Natural killer cell (primary cell): ENCODE measurements at regions not wholly inside any gene's neighbourhood (a gene's known extent, or its start where the extent isn't known, plus 50 kb on each side); places are given as distances from the start of the nearest gene placed in this dataset.

Experiments
- ATAC-seq, 3 donors: fragments of 150-1000 bp in 2 of 3; fragments of 200-7000 bp in 1 of 3; cut with Tn5 transposase; 1 replicate in 1 of 3; 2 replicates in 2 of 3; pipeline ENCODE4 v1.10.0; 2021; ENCODE audit warnings: mild to moderate bottlenecking in 2 of 3, moderate library complexity in 2 of 3
- DNase-seq, 2 donors: peaks; one replicate each; pipeline versions ENCODE4 v3.0.0 to v3.0.0-alpha.2; 2013 to 2021; ENCODE audit warnings: mixed read lengths in 1 of 2
- H3K27ac ChIP-seq: one replicate; pipeline ENCODE4 v1.5.1; 2013; ENCODE audit warnings: mild to moderate bottlenecking, low read length
- H3K27me3 ChIP-seq: one replicate; pipeline ENCODE4 v1.6.1; 2013; ENCODE audit warnings: low read length; ENCODE audit not compliant: control insufficient read depth, insufficient read depth
- H3K36me3 ChIP-seq: one replicate; pipeline ENCODE4 v1.6.1; 2013; ENCODE audit warnings: low read length; ENCODE audit not compliant: control insufficient read depth, insufficient read depth
- H3K4me1 ChIP-seq: one replicate; pipeline ENCODE4 v1.6.1; 2013; ENCODE audit warnings: low read length; ENCODE audit not compliant: control insufficient read depth, insufficient read depth
- H3K4me3 ChIP-seq: one replicate; pipeline ENCODE4 v1.5.1; 2013; ENCODE audit warnings: low read length
- H3K9me3 ChIP-seq: one replicate; pipeline ENCODE4 v1.6.1; 2013; ENCODE audit warnings: low read length; ENCODE audit not compliant: control insufficient read depth, insufficient read depth
- H3K27ac Mint-ChIP-seq, 2 donors: one replicate each; pipeline ENCODE4 v1.8.0; 2022; ENCODE audit warnings: mild to moderate bottlenecking in 2 of 2, mixed read lengths in 2 of 2, moderate library complexity in 1 of 2
- H3K27me3 Mint-ChIP-seq, 2 donors: one replicate each; pipeline ENCODE4 v1.8.0; 2022; ENCODE audit warnings: low read depth in 2 of 2, mixed read lengths in 2 of 2
- H3K36me3 Mint-ChIP-seq: one replicate; pipeline ENCODE4 v1.8.0; 2022; ENCODE audit warnings: mixed read lengths
- H3K4me1 Mint-ChIP-seq, 2 donors: one replicate each; pipeline ENCODE4 v1.8.0; 2022; ENCODE audit warnings: mixed read lengths in 2 of 2
- H3K4me3 Mint-ChIP-seq: one replicate; pipeline ENCODE4 v1.8.0; 2022; ENCODE audit warnings: mild to moderate bottlenecking, moderate library complexity, mixed read lengths
- H3K9me3 Mint-ChIP-seq, 2 donors: one replicate each; pipeline ENCODE4 v1.8.0; 2022; ENCODE audit warnings: mixed read lengths in 2 of 2
- CTCF ChIP-seq: fragments of 200-600 bp; IDR thresholded peaks from one replicate; pipeline ENCODE4 v1.8.0; 2022; ENCODE audit warnings: antibody characterized with exemption
- WGBS: methylation state at CpG from one replicate; pipeline ENCODE4 v1.1.7; 2013; ENCODE audit warnings: missing lambda C conversion rate; ENCODE audit not compliant: insufficient coverage; 5-methylcytosine and 5-hydroxymethylcytosine counted together
- intact Hi-C: fragments of 100-400 bp; cut with micrococcal nuclease; formaldehyde crosslinking; loops from one replicate; pipeline ENCODE4 v1.14.2; 2022

- no peaks in the 10 kb centered on the region for H3K27me3 ChIP-seq
- Mint-ChIP-seq H3K36me3 (no peaks in the 10 kb centered on the region), H3K27ac (no peak overlapping the region), H3K4me1 (no peaks in the 10 kb centered on the region), H3K4me3 (no peak overlapping the region), H3K27me3 (no peaks in the 10 kb centered on the region), H3K9me3 (no peaks in the 10 kb centered on the region)
- no peak for TF ChIP-seq CTCF
- no peak for DNase-seq
- no peak overlapping the region for H3K4me3 ChIP-seq
- intact Hi-C loops: no loop called here
- no peak overlapping the region for H3K27ac ChIP-seq
- H3K36me3 ChIP-seq: no peaks in the 10 kb centered on the region
- no peak for ATAC-seq
- H3K4me1 ChIP-seq: no peaks in the 10 kb centered on the region
- whole genome bisulfite sequencing: 93% methylated on average over 4 of the region's 4 CpGs
- no peaks in the 10 kb centered on the region for H3K9me3 ChIP-seq
Observed at GRCh38 chr3:189389346-189389745, 217.6 kb downstream of the TPRG1 start.

- Histone ChIP-seq H3K27me3 (no peaks in the 10 kb centered on the region), H3K36me3 (no peaks in the 10 kb centered on the region), H3K4me1 (no peaks in the 10 kb centered on the region), H3K4me3 (no peak overlapping the region), H3K27ac (no peak overlapping the region), H3K9me3 (no peaks in the 10 kb centered on the region)
- no peak overlapping the region for H3K4me3 Mint-ChIP-seq
- intact Hi-C loops: no loop called here
- H3K4me1 Mint-ChIP-seq: no peaks in the 10 kb centered on the region
- peaks cover 0 to 2% of the 10 kb centered on the region in 2 donors for H3K9me3 Mint-ChIP-seq
- TF ChIP-seq CTCF: no peak
- 93% methylated on average over 5 of the region's 5 CpGs for WGBS
- ATAC-seq (no peak), DNase-seq (no peak)
- H3K27me3 Mint-ChIP-seq: peaks cover 0 to 2% of the 10 kb centered on the region in 2 donors
- H3K27ac Mint-ChIP-seq: no peak overlapping the region
- no peaks in the 10 kb centered on the region for H3K36me3 Mint-ChIP-seq
Observed at GRCh38 chr3:189393598-189393997, 221.8 kb downstream of the TPRG1 start.

GRCh38 chr3:189394599-189395121, 222.9 kb downstream of the TPRG1 start:
- no peaks in the 10 kb centered on the region for H3K36me3 Mint-ChIP-seq

More at GRCh38 chr3:189394599-189395121, 222.9 kb downstream of the TPRG1 start:
- Histone ChIP-seq H3K9me3 (no peaks in the 10 kb centered on the region), H3K27me3 (no peaks in the 10 kb centered on the region), H3K27ac (no peak overlapping the region), H3K4me1 (no peaks in the 10 kb centered on the region), H3K36me3 (no peaks in the 10 kb centered on the region), H3K4me3 (no peak overlapping the region)
- 63% methylated on average over 4 of the region's 7 CpGs for WGBS
- Mint-ChIP-seq H3K4me1 (no peaks in the 10 kb centered on the region), H3K27me3 (peaks cover 0 to 2% of the 10 kb centered on the region in 2 donors), H3K9me3 (peaks cover 0 to 2% of the 10 kb centered on the region in 2 donors), H3K27ac (no peak overlapping the region), H3K4me3 (no peak overlapping the region)
- DNase-seq: no peak
- intact Hi-C loops: no loop called here
- TF ChIP-seq CTCF: no peak
- no peak for ATAC-seq
